Neural cell (in vitro differentiated cells): ENCODE measurements at regions not wholly inside any gene's neighbourhood (a gene's known extent, or its start where the extent isn't known, plus 50 kb on each side); places are given as distances from the start of the nearest gene placed in this dataset.

Experiments used
- H2AFZ ChIP-seq: fragments of 200-600, 300-800 bp; sonication (generic), shearing (Covaris generic); 2 replicates; pipeline ENCODE4 v1.6.0; 2014; ENCODE audit warnings: low read depth, mild to moderate bottlenecking, antibody characterized with exemption, low read length, moderate library complexity
- H3F3A ChIP-seq: fragments of 200-600 bp; shearing (Covaris generic); 2 replicates; pipeline ENCODE4 v1.6.1; 2016; ENCODE audit warnings: mild to moderate bottlenecking, moderate library complexity, mixed read lengths, antibody characterized with exemption, low read length; ENCODE audit not compliant: insufficient read depth, poor library complexity, severe bottlenecking
- H3K27ac ChIP-seq: fragments of 200-600, 300-800 bp; sonication (generic), shearing (Covaris generic); 2 replicates; pipeline ENCODE4 v1.5.1; 2014; ENCODE audit warnings: mild to moderate bottlenecking, low read length, moderate library complexity
- H3K27me3 ChIP-seq: fragments of 300-800, 200-600 bp; sonication (generic), shearing (Covaris generic); 2 replicates; pipeline ENCODE4 v1.6.0; 2014; ENCODE audit warnings: mild to moderate bottlenecking, low read depth, low read length, moderate library complexity; ENCODE audit not compliant: insufficient read depth
- H3K36me3 ChIP-seq: fragments of 300-800, 200-600 bp; sonication (generic), shearing (Covaris generic); 2 replicates; pipeline ENCODE4 v1.5.1; 2014; ENCODE audit warnings: mild to moderate bottlenecking, antibody characterized with exemption, low read length, moderate library complexity; ENCODE audit not compliant: insufficient read depth
- H3K4me2 ChIP-seq: fragments of 300-800, 200-600 bp; sonication (generic), shearing (Covaris generic); 2 replicates; pipeline ENCODE4 v1.6.0; 2014; ENCODE audit warnings: mild to moderate bottlenecking, low read length
- H3K4me3 ChIP-seq: fragments of 300-800, 200-600 bp; sonication (generic), shearing (Covaris generic); 2 replicates; pipeline ENCODE4 v1.5.1; 2014; ENCODE audit warnings: mild to moderate bottlenecking, low read length, moderate library complexity
- H3K79me2 ChIP-seq: fragments of 200-600 bp; shearing (Covaris generic); replicated peaks from 2 replicates; pipeline ENCODE4 v1.6.0; 2014; ENCODE audit warnings: mild to moderate bottlenecking, low read length, moderate library complexity; ENCODE audit not compliant: insufficient read depth
- H3K9ac ChIP-seq: fragments of 300-800, 200-600 bp; sonication (generic), shearing (Covaris generic); 2 replicates; pipeline ENCODE4 v1.6.1; 2016; ENCODE audit warnings: mild to moderate bottlenecking, low read length, mixed read lengths
- H3K9me2 ChIP-seq: fragments of 200-600 bp; shearing (Covaris generic); 2 replicates; pipeline ENCODE4 v1.6.1; 2016; ENCODE audit warnings: mild to moderate bottlenecking, low read length, mixed read lengths; ENCODE audit not compliant: insufficient read depth
- H3K9me3 ChIP-seq: fragments of 200-600, 300-800 bp; sonication (generic), shearing (Covaris generic); 2 replicates; pipeline ENCODE4 v1.6.1; 2016; ENCODE audit warnings: mild to moderate bottlenecking, mixed run types, low read length, moderate library complexity, mixed read lengths
- H4K20me1 ChIP-seq: fragments of 200-600 bp; shearing (Covaris generic); 2 replicates; pipeline ENCODE4 v1.6.1; 2016; ENCODE audit warnings: mild to moderate bottlenecking, mixed run types; ENCODE audit not compliant: insufficient read depth
- CTCF ChIP-seq: fragments of 450-650 bp; IDR thresholded peaks from 2 replicates; pipeline ENCODE4 v1.5.1; 2014; ENCODE audit warnings: antibody characterized with exemption, mild to moderate bottlenecking, moderate library complexity; ENCODE audit not compliant: poor library complexity, severe bottlenecking
- EP300 ChIP-seq: fragments of 450-650 bp; conservative IDR thresholded peaks from 2 replicates; pipeline ENCODE4 v1.6.1; 2014; ENCODE audit warnings: antibody characterized with exemption, mild to moderate bottlenecking, moderate library complexity; ENCODE audit not compliant: poor library complexity, severe bottlenecking
- EZH2 ChIP-seq: fragments of 200-600, 300-800 bp; shearing (Covaris generic), sonication (generic); IDR thresholded peaks from 2 replicates; pipeline ENCODE4 v1.6.1; 2014; ENCODE audit warnings: antibody characterized with exemption, low read length, borderline replicate concordance, mild to moderate bottlenecking; ENCODE audit not compliant: insufficient read depth, poor library complexity, severe bottlenecking
- MXI1 ChIP-seq: fragments of 450-650 bp; conservative IDR thresholded peaks from 2 replicates; pipeline ENCODE4 v1.6.1; 2014; ENCODE audit warnings: antibody characterized with exemption, mild to moderate bottlenecking; ENCODE audit not compliant: poor library complexity, severe bottlenecking
- POLR2AphosphoS5 ChIP-seq: IDR thresholded peaks from 2 replicates; pipeline ENCODE4 v1.6.1; 2012
- RAD21 ChIP-seq: fragments of 450-650 bp; conservative IDR thresholded peaks from 2 replicates; pipeline ENCODE4 v1.6.1; 2014; ENCODE audit warnings: antibody characterized with exemption, mild to moderate bottlenecking, moderate library complexity
- REST ChIP-seq: IDR thresholded peaks from 2 replicates; pipeline ENCODE4 v1.6.1; 2012; ENCODE audit warnings: borderline replicate concordance
- SMC3 ChIP-seq: fragments of 450-650 bp; conservative IDR thresholded peaks from 2 replicates; pipeline ENCODE4 v1.6.1; 2014; ENCODE audit warnings: antibody characterized with exemption, mild to moderate bottlenecking, moderate library complexity; ENCODE audit not compliant: poor library complexity
- TAF1 ChIP-seq: IDR thresholded peaks from 2 replicates; pipeline ENCODE4 v1.6.1; 2012; ENCODE audit warnings: low read depth

GRCh38 chrX:99184153-99184552 is 1225.9 kb downstream of the PCDH19 start:
- Histone ChIP-seq H3K4me2 (no peak overlapping the region), H3K27ac (no peak overlapping the region), H3F3A (no peaks in the 10 kb centered on the region), H3K4me3 (no peak overlapping the region), H3K36me3 (no peaks in the 10 kb centered on the region), H4K20me1 (no peaks in the 10 kb centered on the region), H3K27me3 (no peaks in the 10 kb centered on the region), H2AFZ (no peak overlapping the region), H3K9me2 (no peaks in the 10 kb centered on the region), H3K9me3 (no peaks in the 10 kb centered on the region), H3K79me2 (no peaks in the 10 kb centered on the region), H3K9ac (no peak overlapping the region)
- TF ChIP-seq TAF1 = no peak
- TF ChIP-seq RAD21 = no peak

- TF ChIP-seq EZH2 (no peak), SMC3 (no peak), TAF1 (no peak), REST (no peak), MXI1 (no peak), EP300 (no peak), CTCF (no peak), POLR2AphosphoS5 (no peak), RAD21 (no peak)
- Histone ChIP-seq H3K4me2 (no peak overlapping the region), H3K27me3 (no peaks in the 10 kb centered on the region), H3K27ac (no peak overlapping the region), H3K36me3 (no peaks in the 10 kb centered on the region), H3F3A (no peaks in the 10 kb centered on the region), H3K79me2 (no peaks in the 10 kb centered on the region), H3K9me2 (no peaks in the 10 kb centered on the region), H2AFZ (no peak overlapping the region), H4K20me1 (no peaks in the 10 kb centered on the region), H3K9ac (no peak overlapping the region), H3K9me3 (no peaks in the 10 kb centered on the region), H3K4me3 (no peak overlapping the region)
Observed at GRCh38 chrX:99172958-99173357, 1237.1 kb downstream of the PCDH19 start.

GRCh38 chrX:99142745-99143144 is 1267.3 kb downstream of the PCDH19 start:
- Histone ChIP-seq H3K27ac (no peak overlapping the region), H3K27me3 (no peaks in the 10 kb centered on the region), H3K9ac (no peak overlapping the region), H3K4me2 (no peak overlapping the region), H3K79me2 (no peaks in the 10 kb centered on the region), H3K9me2 (no peaks in the 10 kb centered on the region), H3K4me3 (no peak overlapping the region), H3F3A (no peaks in the 10 kb centered on the region), H3K9me3 (no peaks in the 10 kb centered on the region), H3K36me3 (no peaks in the 10 kb centered on the region), H2AFZ (no peak overlapping the region), H4K20me1 (no peaks in the 10 kb centered on the region)
- TF ChIP-seq SMC3 = no peak
- no peak for TF ChIP-seq POLR2AphosphoS5
- no peak for TF ChIP-seq MXI1
- TF ChIP-seq TAF1 = no peak
- no peak for TF ChIP-seq EP300
- TF ChIP-seq RAD21 = no peak
- TF ChIP-seq CTCF = no peak
- no peak for TF ChIP-seq EZH2
- no peak for TF ChIP-seq REST
